ENCODE measurements at regions not wholly inside any gene's neighbourhood (a gene's known extent, or its start where the extent isn't known, plus 50 kb on each side); places are given as distances from the start of the nearest gene placed in this dataset.
A peak's percentile ranks its signal among the peaks of the same experiment; 100 is the strongest.

- Histone ChIP-seq H3K9ac (ENCODE audit: low read length) (no peak overlapping the region), H3K9me3 (ENCODE audit: low read length) (no peaks in the 10 kb centered on the region), H3K4me1 (ENCODE audit: insufficient read depth, low read length, severe bottlenecking) (no peaks in the 10 kb centered on the region), H3K79me2 (ENCODE audit: insufficient read depth, low read length) (no peaks in the 10 kb centered on the region), H3K27ac (ENCODE audit: low read depth, low read length, poor library complexity, severe bottlenecking) (no peak overlapping the region), H3K36me3 (ENCODE audit: insufficient read depth, low read length) (no peaks in the 10 kb centered on the region), H3K4me2 (ENCODE audit: low read length) (no peak overlapping the region), H3K4me3 (ENCODE audit: low read depth, low read length, poor library complexity, severe bottlenecking) (no peak overlapping the region), H3F3A (ENCODE audit: insufficient read depth, low read length) (no peaks in the 10 kb centered on the region), H4K20me1 (ENCODE audit: insufficient read depth, low read length) (no peaks in the 10 kb centered on the region), H2AFZ (ENCODE audit: low read length) (no peak overlapping the region), H3K9me2 (ENCODE audit: low read depth, low read length) (no peaks in the 10 kb centered on the region), H3K27me3 (ENCODE audit: insufficient read depth, low read length) (peaks cover under 1% of the 10 kb centered on the region; the same call in 1 of the 2 replicates)
- no peak for TF ChIP-seq CTCF (IDR thresholded peaks at IDR 0.05; ENCODE audit: low read length)
- no peak for TF ChIP-seq EZH2 (IDR thresholded peaks at IDR 0.05; ENCODE audit: borderline replicate concordance, low read length)
These were observed 324.2 kb upstream of the COBL start for GRCh38 chr7:51640841-51641240.

- no peaks in the 10 kb centered on the region for H3K79me2 ChIP-seq (ENCODE audit: insufficient read depth, low read length)
- H3K4me3 ChIP-seq (ENCODE audit: low read depth, low read length, poor library complexity, severe bottlenecking) = no peak overlapping the region
- no peak overlapping the region for H2AFZ ChIP-seq (ENCODE audit: low read length)
- no peaks in the 10 kb centered on the region for H3K9me2 ChIP-seq (ENCODE audit: low read depth, low read length)
- no peaks in the 10 kb centered on the region for H4K20me1 ChIP-seq (ENCODE audit: insufficient read depth, low read length)
- no peaks in the 10 kb centered on the region for H3K36me3 ChIP-seq (ENCODE audit: insufficient read depth, low read length)
- no peak overlapping the region for H3K27ac ChIP-seq (ENCODE audit: low read depth, low read length, poor library complexity, severe bottlenecking)
- H3K4me2 ChIP-seq (ENCODE audit: low read length) = no peak overlapping the region
- no peaks in the 10 kb centered on the region for H3F3A ChIP-seq (ENCODE audit: insufficient read depth, low read length)
- no peaks in the 10 kb centered on the region; the same call in 1 of the 2 replicates for H3K27me3 ChIP-seq (ENCODE audit: insufficient read depth, low read length)
- TF ChIP-seq CTCF (IDR thresholded peaks at IDR 0.05; ENCODE audit: low read length) = peak; percentile 39; the same call in 1 of the 2 replicates
- no peak for TF ChIP-seq EZH2 (IDR thresholded peaks at IDR 0.05; ENCODE audit: borderline replicate concordance, low read length)
- H3K4me1 ChIP-seq (ENCODE audit: insufficient read depth, low read length, severe bottlenecking) = no peaks in the 10 kb centered on the region
- H3K9ac ChIP-seq (ENCODE audit: low read length) = no peak overlapping the region
- H3K9me3 ChIP-seq (ENCODE audit: low read length) = no peaks in the 10 kb centered on the region
These were observed 323.2 kb upstream of the COBL start for GRCh38 chr7:51639661-51640334.

- no peak overlapping the region for H3K27ac ChIP-seq (ENCODE audit: low read depth, low read length, poor library complexity, severe bottlenecking)
- no peaks in the 10 kb centered on the region for H3K79me2 ChIP-seq (ENCODE audit: insufficient read depth, low read length)
- TF ChIP-seq EZH2 (IDR thresholded peaks at IDR 0.05; ENCODE audit: borderline replicate concordance, low read length) (no peak), CTCF (IDR thresholded peaks at IDR 0.05; ENCODE audit: low read length) (no peak)
- no peaks in the 10 kb centered on the region for H3F3A ChIP-seq (ENCODE audit: insufficient read depth, low read length)
- no peak overlapping the region for H3K4me2 ChIP-seq (ENCODE audit: low read length)
- no peak overlapping the region for H3K9ac ChIP-seq (ENCODE audit: low read length)
- no peaks in the 10 kb centered on the region for H3K9me2 ChIP-seq (ENCODE audit: low read depth, low read length)
- no peaks in the 10 kb centered on the region for H3K9me3 ChIP-seq (ENCODE audit: low read length)
- no peaks in the 10 kb centered on the region for H4K20me1 ChIP-seq (ENCODE audit: insufficient read depth, low read length)
- no peaks in the 10 kb centered on the region for H3K4me1 ChIP-seq (ENCODE audit: insufficient read depth, low read length, severe bottlenecking)
- H3K27me3 ChIP-seq (ENCODE audit: insufficient read depth, low read length) = no peaks in the 10 kb centered on the region; the same call in 1 of the 2 replicates
- no peak overlapping the region for H2AFZ ChIP-seq (ENCODE audit: low read length)
- H3K4me3 ChIP-seq (ENCODE audit: low read depth, low read length, poor library complexity, severe bottlenecking) = no peak overlapping the region
- H3K36me3 ChIP-seq (ENCODE audit: insufficient read depth, low read length) = no peaks in the 10 kb centered on the region
These were observed 319.9 kb upstream of the COBL start for GRCh38 chr7:51636503-51636902.

Measured in OCI-LY1 (cell line).